CD4-positive, alpha-beta T cell treated with Interleukin-6 for 4 hours (primary cell): ENCODE measurements at regions not wholly inside any gene's neighbourhood (a gene's known extent, or its start where the extent isn't known, plus 50 kb on each side); places are given as distances from the start of the nearest gene placed in this dataset.

Experiments used
- DNase-seq: peaks from one replicate; pipeline ENCODE4 v3.0.0-alpha.2; 2020; ENCODE audit warnings: mixed read lengths

GRCh38 chr2:16180631-16181030 is 240.3 kb downstream of the MYCN start:
- no peak for DNase-seq

- no peak for DNase-seq
These were observed 239.5 kb downstream of the MYCN start for GRCh38 chr2:16179701-16180416.

GRCh38 chr2:16178551-16179130 is 238.3 kb downstream of the MYCN start:
- no peak for DNase-seq

- no peak for DNase-seq
These were observed 237.4 kb downstream of the MYCN start for GRCh38 chr2:16177671-16178180.

GRCh38 chr2:16176971-16177480 is 236.7 kb downstream of the MYCN start:
- DNase-seq: no peak

GRCh38 chr2:16175247-16175825 is 235.0 kb downstream of the MYCN start:
- no peak for DNase-seq

- no peak for DNase-seq
These were observed 234.3 kb downstream of the MYCN start for GRCh38 chr2:16174693-16175045.

- DNase-seq: no peak
These were observed 233.7 kb downstream of the MYCN start for GRCh38 chr2:16173893-16174692.

- DNase-seq: no peak
These were observed 232.2 kb downstream of the MYCN start for GRCh38 chr2:16172324-16173175.

GRCh38 chr2:16171425-16171920 is 231.1 kb downstream of the MYCN start:
- no peak for DNase-seq

- DNase-seq: no peak
These were observed 230.5 kb downstream of the MYCN start for GRCh38 chr2:16170675-16171424.

- no peak for DNase-seq
These were observed 229.1 kb downstream of the MYCN start for GRCh38 chr2:16169381-16169960.

GRCh38 chr2:16168506-16169264 is 228.3 kb downstream of the MYCN start:
- no peak for DNase-seq

- no peak for DNase-seq
These were observed 227.6 kb downstream of the MYCN start for GRCh38 chr2:16167870-16168426.

- DNase-seq: no peak
These were observed 227.1 kb downstream of the MYCN start for GRCh38 chr2:16167451-16167861.

- DNase-seq: no peak
These were observed 226.1 kb downstream of the MYCN start for GRCh38 chr2:16166327-16166981.

GRCh38 chr2:16165518-16166326 is 225.4 kb downstream of the MYCN start:
- DNase-seq: no peak

- no peak for DNase-seq
These were observed 222.2 kb downstream of the MYCN start for GRCh38 chr2:16162491-16163040.
